Esophagus mucosa (tissue), 1 donor: ENCODE measurements at regions not wholly inside any gene's neighbourhood (a gene's known extent, or its start where the extent isn't known, plus 50 kb on each side); places are given as distances from the start of the nearest gene placed in this dataset.
"Not testable (repeated sequence)": the region's sequence is repeated elsewhere in the genome, so short reads cannot be mapped to it uniquely, and the experiment has no call there.

Experiments used
- ATAC-seq: fragments of 200-7000 bp; cut with Tn5 transposase; one replicate; pipeline ENCODE4 v1.9.1; 2020
- donor health status: DM: yes; HTN: yes; CAD: no.

- no peak for ATAC-seq
Observed at GRCh38 chr2:237196866-237197618, 111.4 kb downstream of the COPS8 start.

- ATAC-seq: no peak
Observed at GRCh38 chr2:237198164-237198855, 112.6 kb downstream of the COPS8 start.

DNA sequence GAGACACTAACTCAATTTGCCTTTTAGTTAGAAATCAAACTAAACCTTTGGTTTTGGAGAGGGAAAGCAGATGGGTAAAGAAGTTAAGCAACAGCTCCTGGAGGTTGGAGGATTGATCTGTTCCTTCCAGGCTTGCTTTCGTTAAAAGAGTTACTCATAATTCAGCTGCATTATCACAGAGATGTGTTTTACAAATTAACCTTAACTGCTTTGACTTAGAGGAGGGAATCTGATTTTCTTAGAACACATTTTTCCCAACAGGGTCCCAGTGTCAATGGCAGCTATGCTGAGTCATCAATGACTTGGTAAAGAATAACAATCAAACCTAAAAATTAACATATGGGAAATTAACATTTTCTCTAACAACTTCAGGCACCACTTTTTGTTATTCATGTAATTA lies 113.4 kb downstream of the COPS8 start:
- ATAC-seq: no peak

DNA sequence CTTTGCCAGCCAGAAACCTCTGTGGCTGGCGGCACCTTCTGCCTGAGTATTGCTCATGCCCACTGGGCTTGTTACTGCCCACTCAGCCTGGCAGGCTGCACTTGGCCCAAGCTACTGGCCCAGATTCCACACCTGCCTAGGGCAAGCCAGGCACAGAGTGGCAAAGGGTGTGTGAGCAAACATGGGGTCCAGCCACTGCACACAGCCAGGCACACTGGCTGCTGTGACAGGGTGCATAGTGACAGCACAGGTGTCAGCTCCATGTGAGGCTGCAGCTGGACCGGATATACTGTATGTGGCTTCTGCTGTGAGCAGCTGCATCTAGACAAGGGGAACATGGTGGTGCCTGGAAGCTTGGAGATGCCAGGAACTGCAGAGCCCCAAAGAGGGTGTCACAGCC lies 113.9 kb downstream of the COPS8 start:
- no peak for ATAC-seq

GRCh38 chr2:237200462-237200861 lies 114.8 kb downstream of the COPS8 start:
- no peak for ATAC-seq

DNA sequence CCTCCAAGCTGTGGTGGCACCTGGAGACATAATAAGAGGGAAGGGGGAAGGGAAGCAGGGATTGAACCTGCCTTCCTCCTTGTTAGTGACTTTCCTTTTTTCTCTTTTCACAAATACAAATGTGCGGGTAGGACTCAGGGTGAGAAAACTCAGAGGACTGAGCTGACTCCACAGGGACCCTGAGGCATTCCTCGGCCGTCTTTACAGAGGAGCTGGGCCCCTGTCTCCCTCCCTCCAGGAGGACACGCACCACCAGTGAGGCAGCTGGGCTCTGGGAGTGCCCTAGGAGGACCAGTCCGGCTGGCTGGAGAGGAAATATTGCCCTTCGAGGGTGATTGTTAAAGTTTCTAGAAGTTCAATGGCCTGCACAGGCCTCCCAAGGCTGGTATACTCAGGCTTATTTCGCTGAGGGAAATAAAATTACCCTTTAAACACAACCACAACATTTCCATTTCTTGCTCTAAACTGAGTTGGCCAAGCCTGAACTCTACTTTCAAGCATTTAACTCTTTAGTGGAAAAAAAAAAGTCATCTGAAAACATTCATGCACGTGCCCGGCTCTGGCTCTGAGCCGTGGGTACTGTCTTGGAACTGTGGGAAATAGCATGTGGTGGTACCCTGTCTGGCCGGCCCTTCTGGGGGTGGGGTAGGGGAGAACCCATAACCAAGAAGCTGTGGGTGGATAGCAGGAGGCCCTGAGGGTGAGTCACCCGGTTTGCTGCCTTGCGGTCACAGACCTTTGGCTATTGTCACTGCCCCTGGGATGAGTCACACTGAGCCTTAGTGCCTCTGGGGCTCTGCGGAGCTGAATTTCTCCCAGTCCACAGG lies 116.0 kb downstream of the COPS8 start:
- ATAC-seq: peak; percentile 50

DNA sequence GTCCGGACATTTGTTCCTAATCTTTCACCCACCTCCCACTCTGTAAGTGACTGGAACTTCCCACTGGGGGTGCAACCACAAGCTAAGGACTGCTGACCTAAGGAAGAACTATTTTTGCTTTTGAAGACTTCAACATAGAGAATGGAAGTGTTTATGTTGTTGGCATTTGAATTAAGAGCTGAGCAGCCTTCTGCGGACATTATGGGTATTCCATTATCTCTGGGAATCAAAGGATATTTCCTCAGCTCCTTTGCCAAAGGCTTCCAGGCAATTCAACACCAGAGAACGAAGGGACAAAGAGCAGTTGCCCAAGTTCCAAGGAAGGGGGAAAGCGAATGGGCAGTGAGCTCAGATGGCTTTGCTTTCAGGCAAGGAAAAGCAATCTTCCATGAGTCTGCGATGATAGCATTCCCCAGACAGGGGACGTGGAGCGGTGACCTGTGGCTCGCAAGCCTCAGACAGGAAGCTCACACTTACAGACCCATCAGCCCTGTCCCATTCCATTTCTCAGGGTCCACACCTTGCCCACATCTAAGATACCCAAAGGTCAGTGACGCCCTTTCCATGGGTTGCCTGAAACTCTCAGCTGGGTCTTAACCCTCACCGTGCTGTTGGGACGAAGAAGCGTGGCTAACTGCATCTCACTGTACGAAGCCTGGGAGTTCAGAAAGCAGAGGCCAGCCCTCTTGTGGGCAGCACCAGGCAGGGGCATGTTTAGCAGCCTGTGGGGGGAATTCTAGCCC lies 116.8 kb downstream of the COPS8 start:
- ATAC-seq: no peak

- ATAC-seq: no peak
Observed at GRCh38 chr2:237205043-237205541, 119.4 kb downstream of the COPS8 start.

- ATAC-seq: no peak
Observed at GRCh38 chr2:237205561-237205971, 119.9 kb downstream of the COPS8 start.

GRCh38 chr2:237207646-237208045 lies 122.0 kb downstream of the COPS8 start:
- no peak for ATAC-seq

- no peak for ATAC-seq
Observed at GRCh38 chr2:237208373-237209260, 122.9 kb downstream of the COPS8 start.

DNA sequence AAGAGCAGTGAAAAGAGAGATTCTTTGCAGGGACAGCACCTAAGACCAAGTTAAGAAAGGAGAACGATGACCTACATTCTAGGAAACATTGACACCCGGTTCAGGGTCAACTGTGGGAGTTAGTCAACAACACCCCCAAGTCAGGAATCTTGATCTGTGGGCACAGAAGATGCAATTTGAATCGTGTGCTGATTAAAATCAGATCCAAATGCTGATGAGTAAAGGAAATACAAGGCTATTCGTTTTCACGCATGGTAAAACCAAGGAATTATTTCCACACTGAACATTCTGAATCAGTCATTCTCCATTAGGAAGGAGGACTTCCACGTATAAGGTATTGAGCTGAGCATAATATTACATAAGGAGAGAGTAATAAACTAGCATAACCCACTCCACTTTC lies 124.2 kb downstream of the COPS8 start:
- no peak for ATAC-seq

GRCh38 chr2:237210297-237210696 lies 124.6 kb downstream of the COPS8 start:
- no peak for ATAC-seq

DNA sequence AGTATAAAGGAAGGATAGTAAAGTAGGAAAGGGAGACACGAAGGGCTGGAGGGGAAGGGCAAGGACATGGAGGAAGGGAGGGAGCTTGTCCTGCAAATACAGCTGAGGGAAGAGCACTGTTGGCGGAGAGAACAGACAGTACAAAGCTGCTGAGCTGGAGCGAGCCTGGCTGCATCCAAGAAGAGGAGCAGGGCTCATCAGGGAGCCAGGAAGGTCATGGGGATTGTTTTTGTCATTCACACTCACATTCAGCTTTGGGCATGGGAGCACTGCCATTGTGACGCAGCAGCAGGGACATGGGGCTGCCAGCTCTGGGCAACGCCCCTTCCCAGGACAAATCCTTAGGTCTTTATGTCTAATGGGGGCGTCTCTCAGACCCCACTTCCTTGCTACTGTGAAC lies 125.1 kb downstream of the COPS8 start:
- ATAC-seq: no peak

- ATAC-seq: not testable (repeated sequence)
Observed at GRCh38 chr2:237212356-237213279, 126.9 kb downstream of the COPS8 start.

DNA sequence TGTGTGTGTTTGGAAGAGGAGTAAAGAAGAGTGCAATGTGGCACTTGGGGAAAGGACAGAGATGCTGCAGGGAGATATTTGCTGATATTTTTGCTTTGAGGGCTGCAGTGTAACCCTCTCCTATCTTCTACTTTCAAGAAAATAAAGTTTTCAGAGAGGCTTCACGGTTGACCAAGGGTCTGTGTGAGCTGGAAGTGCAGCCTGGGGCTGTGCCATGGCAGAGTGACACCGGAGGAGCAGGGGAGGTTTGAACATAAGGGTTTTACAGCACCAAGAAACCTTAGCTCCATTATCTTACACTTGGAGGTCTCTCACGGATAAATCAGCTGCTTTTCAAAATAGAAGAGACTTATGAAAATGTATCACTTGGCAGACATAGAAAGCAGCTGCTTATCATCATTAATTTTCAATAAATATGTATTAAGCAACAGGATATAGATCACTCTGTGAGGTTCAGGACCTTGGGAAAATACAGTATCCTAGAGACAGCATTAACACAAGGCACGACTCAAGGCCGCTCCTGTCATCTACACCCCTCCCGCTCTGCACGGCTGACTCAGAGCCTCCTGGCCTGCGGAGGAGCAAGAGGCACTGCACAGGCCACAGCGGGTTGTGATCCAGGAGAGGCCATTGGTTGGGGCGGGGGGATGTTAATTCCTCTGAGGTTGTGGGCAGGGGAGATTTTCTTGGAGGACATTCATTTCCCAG lies 127.8 kb downstream of the COPS8 start:
- ATAC-seq: peak; percentile 69

DNA sequence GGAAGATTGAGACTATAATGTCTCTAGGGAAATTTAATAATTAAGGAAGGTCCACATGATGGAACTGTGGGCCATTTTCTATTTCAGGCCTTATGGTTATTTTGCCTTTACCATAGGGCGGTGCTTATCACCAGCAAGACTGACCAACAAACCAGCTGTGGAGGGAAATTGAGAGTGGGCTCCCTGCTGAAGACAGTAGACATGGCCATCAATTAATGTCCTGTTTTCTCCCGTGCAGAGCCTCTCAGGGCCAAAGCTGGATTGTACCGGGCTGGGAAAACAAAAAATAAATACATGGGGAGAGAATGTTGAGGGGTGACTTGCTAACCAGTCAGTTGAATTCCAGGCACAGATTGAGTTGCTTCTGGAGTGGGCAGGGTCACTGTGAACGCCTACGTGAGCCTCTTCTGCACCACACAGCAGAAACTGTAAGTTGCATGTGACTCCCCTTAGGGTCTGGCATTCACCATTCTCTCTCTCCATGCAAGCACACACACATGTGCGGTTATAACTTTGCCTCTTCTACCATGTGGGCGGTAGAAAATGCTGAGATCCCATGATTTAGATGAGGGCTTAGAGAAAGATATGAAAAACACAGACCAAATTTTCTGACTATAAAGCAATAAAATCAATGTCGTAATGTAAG lies 128.5 kb downstream of the COPS8 start:
- ATAC-seq: no peak

- ATAC-seq: no peak
Observed at GRCh38 chr2:237214963-237215362, 129.3 kb downstream of the COPS8 start.

DNA sequence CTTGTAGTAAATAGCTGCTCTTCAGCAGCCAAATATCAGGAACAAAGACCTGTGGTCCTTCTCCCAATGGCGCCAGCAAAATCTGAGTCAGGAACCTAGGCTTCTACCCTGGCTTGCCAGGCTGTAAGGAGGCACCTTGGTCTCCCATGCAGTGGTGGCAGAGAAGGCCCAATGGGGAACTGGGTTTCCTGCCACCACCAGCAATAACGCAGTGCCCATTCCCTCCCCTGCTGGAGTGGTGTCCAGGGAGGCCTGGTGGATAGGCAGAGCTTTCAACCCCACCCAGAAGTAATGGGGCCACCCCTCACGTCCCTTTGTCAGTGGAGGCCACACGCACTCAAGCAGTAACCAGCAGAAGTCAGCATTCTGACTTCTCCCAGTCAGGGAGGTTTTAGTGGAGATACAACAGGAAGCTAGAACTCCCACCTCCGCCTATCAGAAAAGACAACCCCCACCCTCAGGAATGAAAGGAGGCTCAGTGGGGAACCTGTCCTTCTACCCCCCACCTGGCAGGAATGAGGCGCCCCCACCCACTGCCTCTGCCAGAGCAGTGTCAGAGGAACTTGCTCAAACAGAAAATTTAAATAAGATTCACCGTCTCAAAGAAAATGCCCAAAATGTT lies 132.4 kb downstream of the COPS8 start:
- ATAC-seq: no peak
